ENCODE measurements at regions not wholly inside any gene's neighbourhood (a gene's known extent, or its start where the extent isn't known, plus 50 kb on each side); places are given as distances from the start of the nearest gene placed in this dataset.

- no peak for TF ChIP-seq CTCF (IDR thresholded peaks at IDR 0.05; ENCODE audit: insufficient read depth, low read depth, low read length)
- no peak for TF ChIP-seq EZH2 (IDR thresholded peaks at IDR 0.05; ENCODE audit: insufficient read depth, low read length)
Observed at GRCh38 chr6:94733066-94733465, 844.3 kb upstream of the MANEA start.

Measured in astrocyte (in vitro differentiated cells and primary cell).